Ectodermal cell (in vitro differentiated cells): ENCODE measurements at regions not wholly inside any gene's neighbourhood (a gene's known extent, or its start where the extent isn't known, plus 50 kb on each side); places are given as distances from the start of the nearest gene placed in this dataset.

Experiments
- H3K27ac ChIP-seq: 2 replicates; pipeline ENCODE4 v1.7.0; 2013; ENCODE audit warnings: mild to moderate bottlenecking, low read depth, low read length; ENCODE audit not compliant: insufficient read depth, poor library complexity, severe bottlenecking
- H3K27me3 ChIP-seq: 2 replicates; pipeline ENCODE4 v1.7.0; 2013; ENCODE audit warnings: mild to moderate bottlenecking, low read length; ENCODE audit not compliant: insufficient read depth, control insufficient read depth, poor library complexity, severe bottlenecking
- H3K36me3 ChIP-seq: one replicate; pipeline ENCODE4 v1.7.0; 2013; ENCODE audit warnings: low read length; ENCODE audit not compliant: control insufficient read depth, insufficient read depth
- H3K4me1 ChIP-seq: one replicate; pipeline ENCODE4 v1.7.0; 2013; ENCODE audit warnings: low read length; ENCODE audit not compliant: control insufficient read depth, insufficient read depth
- H3K4me3 ChIP-seq: 2 replicates; pipeline ENCODE4 v1.7.0; 2013; ENCODE audit warnings: low read depth, low read length, control low read depth; ENCODE audit not compliant: insufficient read depth
- H3K9me3 ChIP-seq: 2 replicates; pipeline ENCODE4 v1.7.0; 2013; ENCODE audit warnings: mild to moderate bottlenecking, low read length, moderate library complexity; ENCODE audit not compliant: control insufficient read depth
- WGBS, 2 experiments: methylation state at CpG; one replicate each; pipeline ENCODE4 v1.1.7; 2013; ENCODE audit warnings: missing lambda C conversion rate in 2 of 2; 5-methylcytosine and 5-hydroxymethylcytosine counted together

DNA sequence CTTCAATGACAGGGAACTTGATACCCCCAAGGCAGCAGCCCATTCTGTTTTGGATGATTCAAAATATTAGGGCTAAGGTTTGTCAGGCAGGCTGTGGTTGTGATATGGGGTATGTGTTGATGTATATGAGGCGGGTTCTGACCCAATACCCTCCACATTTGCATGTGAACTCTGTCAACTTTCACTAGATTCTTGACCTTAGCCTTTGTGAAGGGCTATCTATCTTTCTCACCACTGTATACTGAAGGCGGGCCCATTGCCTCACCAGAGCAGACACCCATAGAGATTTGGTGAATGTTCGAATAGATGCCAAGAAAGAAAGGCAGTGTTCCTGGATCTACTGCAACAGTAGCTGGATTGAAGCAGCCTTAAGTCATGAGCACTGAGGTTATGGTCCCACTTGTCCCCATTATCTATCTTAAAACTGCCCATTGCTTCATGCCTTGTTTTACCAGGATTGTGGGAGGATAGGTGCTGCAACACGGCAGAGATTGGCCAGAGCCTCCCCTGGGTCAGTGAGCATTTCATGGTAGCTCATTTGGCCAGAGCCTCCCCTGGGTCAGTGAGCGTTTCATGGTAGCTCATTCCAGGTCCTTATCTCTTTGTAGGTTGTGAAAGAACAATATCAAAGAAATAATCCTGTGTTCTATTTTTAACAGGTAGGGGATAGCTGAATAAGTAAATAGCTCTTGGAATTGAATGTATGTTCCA lies 399.6 kb downstream of the TMEM135 start:
- no peaks in the 10 kb centered on the region for H3K27me3 ChIP-seq
- H3K9me3 ChIP-seq = no peaks in the 10 kb centered on the region
- WGBS, 2 experiments = 95 to 96% methylated on average over 4 to 5 of the region's 5 CpGs
- H3K4me3 ChIP-seq = no peak overlapping the region
- no peak overlapping the region for H3K27ac ChIP-seq
- no peaks in the 10 kb centered on the region for H3K36me3 ChIP-seq
- H3K4me1 ChIP-seq = no peaks in the 10 kb centered on the region

GRCh38 chr11:87432022-87432421 lies 394.3 kb downstream of the TMEM135 start:
- Histone ChIP-seq H3K27ac (no peak overlapping the region), H3K27me3 (no peaks in the 10 kb centered on the region), H3K4me3 (no peak overlapping the region), H3K36me3 (no peaks in the 10 kb centered on the region), H3K4me1 (no peaks in the 10 kb centered on the region), H3K9me3 (no peaks in the 10 kb centered on the region)
- WGBS, 2 experiments = 91 to 94% methylated on average over 4 of the region's 4 CpGs

DNA sequence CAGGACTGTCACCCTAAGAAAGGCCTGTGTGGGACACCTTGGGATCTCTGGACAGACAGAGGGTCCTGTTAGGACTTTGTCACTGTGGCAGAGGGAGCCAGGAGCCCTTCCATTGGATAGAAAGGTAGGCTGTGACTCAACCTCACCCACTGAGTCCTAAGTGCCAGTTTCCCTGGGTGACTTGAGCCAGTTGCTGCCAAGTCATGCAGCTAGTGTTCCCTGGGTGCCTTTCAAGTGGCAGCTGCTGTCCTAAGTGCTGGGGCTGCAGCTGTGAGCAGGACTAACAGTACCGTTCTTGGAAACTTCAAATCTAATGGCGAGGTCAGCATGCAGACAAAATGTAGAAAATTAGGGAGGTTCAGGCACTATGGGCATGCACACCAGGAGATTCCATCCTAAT lies 393.7 kb downstream of the TMEM135 start:
- H3K27me3 ChIP-seq = no peaks in the 10 kb centered on the region
- no peaks in the 10 kb centered on the region for H3K36me3 ChIP-seq
- no peak overlapping the region for H3K4me3 ChIP-seq
- WGBS, 2 experiments = 93 to 97% methylated on average over 2 of the region's 2 CpGs
- no peaks in the 10 kb centered on the region for H3K9me3 ChIP-seq
- H3K27ac ChIP-seq = no peak overlapping the region
- no peaks in the 10 kb centered on the region for H3K4me1 ChIP-seq

DNA sequence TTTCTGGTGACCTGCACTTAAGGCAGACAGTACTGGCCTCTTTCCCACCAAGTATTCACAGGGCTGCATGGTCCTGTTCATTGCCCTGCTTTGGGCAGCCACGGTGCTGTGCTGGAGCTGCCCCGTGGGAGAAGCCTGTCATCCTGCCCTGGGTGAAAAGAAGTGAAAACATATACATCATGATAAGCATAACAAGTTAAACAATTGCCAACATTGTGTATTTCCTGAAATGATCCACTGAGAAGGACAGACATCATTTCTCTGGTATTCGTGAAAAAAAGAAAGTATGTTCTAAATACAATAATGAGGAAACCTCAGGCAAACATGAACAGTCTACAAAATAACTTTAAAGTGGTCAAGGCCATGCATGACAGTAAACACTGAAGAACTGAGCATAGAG lies 393.1 kb downstream of the TMEM135 start:
- 91 to 100% methylated on average over 2 to 3 of the region's 3 CpGs for WGBS, 2 experiments
- no peaks in the 10 kb centered on the region for H3K9me3 ChIP-seq
- H3K4me1 ChIP-seq = no peaks in the 10 kb centered on the region
- H3K27ac ChIP-seq = no peak overlapping the region
- H3K27me3 ChIP-seq = no peaks in the 10 kb centered on the region
- no peak overlapping the region for H3K4me3 ChIP-seq
- H3K36me3 ChIP-seq = no peaks in the 10 kb centered on the region

DNA sequence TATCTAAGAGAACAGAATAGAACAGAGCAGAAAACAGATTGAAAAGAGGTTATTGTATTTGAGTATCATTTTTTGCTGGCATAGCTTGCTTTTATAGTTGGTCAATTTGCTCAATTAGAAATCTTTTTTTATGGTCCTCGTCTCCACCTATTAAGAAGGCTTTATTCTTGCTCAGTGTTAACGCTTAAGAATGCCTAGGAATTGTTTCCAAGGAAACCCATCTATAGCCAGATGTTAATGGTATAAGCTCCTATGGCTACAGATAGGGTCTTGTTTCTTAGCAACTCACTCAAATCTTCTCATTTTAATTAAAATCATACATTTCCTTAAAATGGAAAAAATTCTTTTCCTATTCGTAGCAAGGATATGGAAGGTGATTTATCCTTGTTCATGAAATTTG lies 392.3 kb downstream of the TMEM135 start:
- Histone ChIP-seq H3K27ac (no peak overlapping the region), H3K4me3 (no peak overlapping the region), H3K27me3 (no peaks in the 10 kb centered on the region), H3K36me3 (no peaks in the 10 kb centered on the region), H3K4me1 (no peaks in the 10 kb centered on the region), H3K9me3 (no peaks in the 10 kb centered on the region)
- WGBS, 2 experiments = 65 to 84% methylated on average over 2 to 3 of the region's 3 CpGs

DNA sequence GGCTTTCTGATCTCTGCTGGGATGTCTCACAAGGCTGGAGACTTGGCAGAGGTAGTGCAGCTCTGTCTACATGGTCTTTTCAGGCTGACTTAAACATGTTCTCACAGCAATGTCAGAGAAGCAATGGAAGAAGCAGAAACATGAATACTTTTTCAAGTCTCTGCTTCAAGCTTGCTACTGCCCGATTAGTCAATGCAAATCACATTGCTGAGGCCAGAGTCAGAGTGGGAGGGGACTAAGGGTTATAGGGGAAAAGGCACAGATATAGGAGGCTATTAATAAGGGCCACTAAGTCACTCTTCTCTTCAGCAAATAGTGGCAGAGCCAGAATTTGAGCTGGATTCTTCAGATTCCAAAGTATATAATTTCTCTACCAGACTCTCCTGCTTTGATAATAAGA lies 390.5 kb downstream of the TMEM135 start:
- Histone ChIP-seq H3K4me1 (no peaks in the 10 kb centered on the region), H3K4me3 (no peak overlapping the region), H3K27me3 (no peaks in the 10 kb centered on the region), H3K27ac (no peak overlapping the region), H3K36me3 (no peaks in the 10 kb centered on the region), H3K9me3 (no peaks in the 10 kb centered on the region)
- 82 to 91% methylated on average over 1 of the region's 1 CpG for WGBS, 2 experiments

DNA sequence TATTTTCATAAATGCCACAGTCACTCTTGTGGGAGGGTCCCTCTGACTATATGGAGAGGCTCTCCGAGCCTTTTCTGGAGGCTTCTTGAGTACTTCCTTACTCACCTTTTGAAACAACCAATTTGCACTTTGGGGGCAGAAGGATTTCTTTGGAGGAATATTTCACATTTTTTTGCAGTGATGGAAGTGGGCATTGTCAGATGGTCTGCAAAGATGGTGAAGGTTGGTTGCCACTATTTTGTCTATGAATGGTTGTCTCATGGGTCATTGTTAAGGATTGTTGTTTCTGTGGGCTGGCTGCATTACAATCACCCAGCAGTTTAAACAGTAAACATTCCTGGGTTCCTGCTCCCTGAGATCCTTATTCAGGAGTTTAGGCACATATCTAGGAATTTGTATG lies 388.2 kb downstream of the TMEM135 start:
- H3K4me1 ChIP-seq = no peaks in the 10 kb centered on the region
- H3K27ac ChIP-seq = no peak overlapping the region
- H3K9me3 ChIP-seq = no peaks in the 10 kb centered on the region
- H3K4me3 ChIP-seq = no peak overlapping the region
- H3K27me3 ChIP-seq = no peaks in the 10 kb centered on the region
- WGBS, 2 experiments = 100% methylated on average over 1 of the region's 1 CpG
- H3K36me3 ChIP-seq = no peaks in the 10 kb centered on the region

DNA sequence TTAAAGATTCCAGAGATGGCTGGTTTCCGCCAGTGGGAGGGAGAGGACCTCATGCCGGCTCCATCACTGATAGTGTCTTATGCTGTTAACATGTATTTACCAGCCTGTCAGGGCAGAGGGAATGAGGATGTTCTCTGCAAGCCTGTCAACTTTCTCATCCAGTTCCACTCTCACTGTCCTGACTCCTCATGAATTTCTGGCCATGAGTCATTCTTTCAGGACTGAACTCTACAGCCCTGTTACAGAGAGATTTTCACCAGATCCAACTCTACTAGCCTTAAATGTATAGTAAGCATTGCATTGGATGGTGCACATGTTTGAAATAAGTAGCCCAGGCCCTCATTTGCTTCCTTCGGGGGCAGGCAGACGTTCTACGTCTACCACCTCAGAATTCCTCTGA lies 387.7 kb downstream of the TMEM135 start:
- Histone ChIP-seq H3K9me3 (no peaks in the 10 kb centered on the region), H3K36me3 (no peaks in the 10 kb centered on the region), H3K27me3 (no peaks in the 10 kb centered on the region), H3K27ac (no peak overlapping the region), H3K4me1 (no peaks in the 10 kb centered on the region), H3K4me3 (no peak overlapping the region)
- 92 to 93% methylated on average over 5 of the region's 5 CpGs for WGBS, 2 experiments

DNA sequence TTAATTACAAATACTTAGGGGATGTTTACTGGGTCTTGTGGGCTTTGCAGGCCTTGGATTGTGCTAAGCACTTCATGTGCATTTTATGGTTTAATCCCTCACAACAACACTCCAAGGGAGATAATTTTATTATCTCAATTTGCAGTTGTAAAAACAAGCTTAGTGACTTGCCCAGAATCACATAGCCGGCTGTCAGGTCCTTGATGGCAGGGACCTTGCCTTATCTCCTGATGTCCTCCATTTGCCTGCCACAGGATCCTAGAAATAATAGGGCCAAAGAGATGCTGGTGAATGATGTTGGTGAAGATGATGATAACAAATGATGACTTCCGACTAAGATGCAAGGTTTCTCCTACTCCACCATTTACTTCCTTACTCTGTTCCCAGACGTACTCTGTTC lies 385.4 kb downstream of the TMEM135 start:
- H3K27me3 ChIP-seq = no peaks in the 10 kb centered on the region
- no peak overlapping the region for H3K27ac ChIP-seq
- H3K36me3 ChIP-seq = no peaks in the 10 kb centered on the region
- H3K4me3 ChIP-seq = no peak overlapping the region
- no peaks in the 10 kb centered on the region for H3K9me3 ChIP-seq
- WGBS, 2 experiments = 87 to 95% methylated on average over 2 to 3 of the region's 3 CpGs
- no peaks in the 10 kb centered on the region for H3K4me1 ChIP-seq

DNA sequence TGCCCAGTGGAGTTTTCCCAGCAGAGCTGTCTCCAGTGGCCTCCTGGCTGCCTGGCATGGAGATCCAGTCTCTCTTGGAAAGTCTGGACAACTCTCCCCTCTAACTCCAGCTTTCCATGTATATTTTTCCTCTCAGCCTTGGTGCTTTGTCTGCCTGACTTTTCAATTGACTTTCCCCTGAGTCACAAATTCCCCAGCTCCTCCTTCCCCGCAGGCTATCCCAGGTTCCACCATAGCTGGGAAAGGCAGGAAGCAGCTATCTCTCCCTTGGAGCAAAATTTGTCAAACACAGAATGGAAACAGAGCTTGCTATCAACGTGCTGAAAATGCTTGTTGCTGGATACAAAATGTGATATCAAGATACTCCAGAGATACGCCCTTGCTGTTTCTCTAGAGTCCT lies 384.8 kb downstream of the TMEM135 start:
- no peaks in the 10 kb centered on the region for H3K9me3 ChIP-seq
- H3K27ac ChIP-seq = no peak overlapping the region
- 68 to 69% methylated on average over 3 of the region's 3 CpGs for WGBS, 2 experiments

GRCh38 chr11:87421422-87421821 lies 383.7 kb downstream of the TMEM135 start:
- Histone ChIP-seq H3K4me3 (no peak overlapping the region), H3K36me3 (no peaks in the 10 kb centered on the region), H3K27ac (no peak overlapping the region), H3K4me1 (no peaks in the 10 kb centered on the region), H3K27me3 (no peaks in the 10 kb centered on the region), H3K9me3 (no peaks in the 10 kb centered on the region)
- 37 to 57% methylated on average over 2 of the region's 2 CpGs for WGBS, 2 experiments

More for the DNA sequence above, 384.8 kb downstream of the TMEM135 start:
- Histone ChIP-seq H3K4me3 (no peak overlapping the region), H3K4me1 (no peaks in the 10 kb centered on the region), H3K36me3 (no peaks in the 10 kb centered on the region), H3K27me3 (no peaks in the 10 kb centered on the region)
